BJ (cell line): ENCODE measurements at regions not wholly inside any gene's neighbourhood (a gene's known extent, or its start where the extent isn't known, plus 50 kb on each side); places are given as distances from the start of the nearest gene placed in this dataset.

Source experiments
- CTCF ChIA-PET: fragments of 350-600 bp; formaldehyde crosslinking; extraction: SDS; loops from one replicate; lab custom pipeline; 2021; ENCODE audit warnings: antibody characterized with exemption, inconsistent platforms; lab: Yijun Ruan, JAX
- POLR2A ChIA-PET: fragments of 300-600 bp; sonication (Branson Sonifier 250); formaldehyde crosslinking; extraction: SDS; loops from one replicate; lab custom pipeline; 2021; ENCODE audit warnings: antibody characterized with exemption; lab: Charles Lee
- DNase-seq: peaks from one replicate; pipeline ENCODE4 v3.0.0-alpha.2; 2011; ENCODE audit warnings: low read depth
- H3K27me3 ChIP-seq: 2 replicates; pipeline ENCODE4 v1.6.0; 2011; ENCODE audit warnings: low read length; ENCODE audit not compliant: control insufficient read depth, insufficient read depth
- H3K36me3 ChIP-seq: 2 replicates; pipeline ENCODE4 v1.5.1; 2011; ENCODE audit warnings: low read length; ENCODE audit not compliant: control insufficient read depth, insufficient read depth
- H3K4me3 ChIP-seq: 2 replicates; pipeline ENCODE4 v1.5.1; 2011; ENCODE audit warnings: low read depth, mild to moderate bottlenecking, control low read depth, low read length
- TF ChIP-seq, protein P1 (sequence below): IDR thresholded peaks from 2 replicates; pipeline ENCODE4 v1.5.1; 2011; ENCODE audit warnings: low read depth, mild to moderate bottlenecking, control low read depth, inconsistent platforms, low read length, moderate library complexity; ENCODE audit not compliant: insufficient read depth

DNA sequence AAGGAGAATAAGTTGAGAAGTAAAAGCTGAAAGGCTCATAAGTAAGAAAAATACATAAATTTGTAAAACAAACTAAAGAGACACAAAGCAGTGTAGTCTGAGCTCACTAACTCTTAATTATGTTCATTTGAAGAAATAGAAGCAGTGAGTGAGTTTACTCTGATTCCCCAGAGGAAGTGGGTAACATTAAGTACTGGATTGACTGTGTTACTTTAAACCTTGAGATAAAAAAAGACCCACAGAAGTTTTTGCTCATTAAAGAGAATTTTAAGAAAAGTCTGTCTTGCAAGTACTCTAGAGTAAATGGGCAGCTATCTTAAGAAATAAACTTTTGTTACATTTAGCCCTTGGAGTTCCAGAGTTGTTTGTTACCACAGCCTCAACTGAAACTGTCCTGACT, 2466.9 kb downstream of the PCDH7 start:
- TF ChIP-seq, protein P1, sequence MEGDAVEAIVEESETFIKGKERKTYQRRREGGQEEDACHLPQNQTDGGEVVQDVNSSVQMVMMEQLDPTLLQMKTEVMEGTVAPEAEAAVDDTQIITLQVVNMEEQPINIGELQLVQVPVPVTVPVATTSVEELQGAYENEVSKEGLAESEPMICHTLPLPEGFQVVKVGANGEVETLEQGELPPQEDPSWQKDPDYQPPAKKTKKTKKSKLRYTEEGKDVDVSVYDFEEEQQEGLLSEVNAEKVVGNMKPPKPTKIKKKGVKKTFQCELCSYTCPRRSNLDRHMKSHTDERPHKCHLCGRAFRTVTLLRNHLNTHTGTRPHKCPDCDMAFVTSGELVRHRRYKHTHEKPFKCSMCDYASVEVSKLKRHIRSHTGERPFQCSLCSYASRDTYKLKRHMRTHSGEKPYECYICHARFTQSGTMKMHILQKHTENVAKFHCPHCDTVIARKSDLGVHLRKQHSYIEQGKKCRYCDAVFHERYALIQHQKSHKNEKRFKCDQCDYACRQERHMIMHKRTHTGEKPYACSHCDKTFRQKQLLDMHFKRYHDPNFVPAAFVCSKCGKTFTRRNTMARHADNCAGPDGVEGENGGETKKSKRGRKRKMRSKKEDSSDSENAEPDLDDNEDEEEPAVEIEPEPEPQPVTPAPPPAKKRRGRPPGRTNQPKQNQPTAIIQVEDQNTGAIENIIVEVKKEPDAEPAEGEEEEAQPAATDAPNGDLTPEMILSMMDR = no peak
- POLR2A ChIA-PET = no interaction called here
- H3K4me3 ChIP-seq = no peak overlapping the region
- DNase-seq = no peak
- H3K27me3 ChIP-seq = no peaks in the 10 kb centered on the region
- CTCF ChIA-PET = no interaction called here
- H3K36me3 ChIP-seq = no peaks in the 10 kb centered on the region

- TF ChIP-seq, protein P1 = no peak
- no peaks in the 10 kb centered on the region for H3K36me3 ChIP-seq
- no peak for DNase-seq
- POLR2A ChIA-PET = no interaction called here
- H3K4me3 ChIP-seq = no peak overlapping the region
- no peaks in the 10 kb centered on the region for H3K27me3 ChIP-seq
- CTCF ChIA-PET = no interaction called here
Observed at GRCh38 chr4:33188733-33189132, 2468.6 kb downstream of the PCDH7 start.

DNA sequence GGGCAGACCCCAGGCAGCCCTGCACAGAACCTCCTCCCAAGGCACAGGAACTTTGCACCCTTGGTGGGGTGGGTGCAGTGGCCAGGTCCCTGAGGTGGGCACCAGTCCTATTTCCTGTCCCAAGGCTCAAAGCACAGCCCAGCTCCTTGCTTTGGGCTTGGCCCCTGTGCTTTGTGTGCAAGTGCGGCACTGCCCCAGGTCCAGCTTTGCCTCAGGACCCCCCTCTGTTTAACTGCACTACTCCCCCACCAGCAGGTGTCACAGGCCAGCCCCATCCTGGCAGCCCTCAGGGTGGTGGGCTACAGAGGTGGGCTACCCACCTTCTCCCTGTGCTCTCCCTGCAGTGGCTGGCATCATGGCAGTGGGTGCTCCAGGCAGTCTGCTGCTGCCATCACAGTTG, 2469.0 kb downstream of the PCDH7 start:
- CTCF ChIA-PET = no interaction called here
- TF ChIP-seq, protein P1 = no peak
- H3K27me3 ChIP-seq = no peaks in the 10 kb centered on the region
- no peaks in the 10 kb centered on the region for H3K36me3 ChIP-seq
- no peak for DNase-seq
- H3K4me3 ChIP-seq = no peak overlapping the region
- POLR2A ChIA-PET = no interaction called here

GRCh38 chr4:33193109-33193508, 2472.9 kb downstream of the PCDH7 start:
- ChIA-PET CTCF (no interaction called here), POLR2A (no interaction called here)
- no peaks in the 10 kb centered on the region for H3K27me3 ChIP-seq
- H3K36me3 ChIP-seq = no peaks in the 10 kb centered on the region
- TF ChIP-seq, protein P1 = no peak
- no peak for DNase-seq
- no peak overlapping the region for H3K4me3 ChIP-seq

DNA sequence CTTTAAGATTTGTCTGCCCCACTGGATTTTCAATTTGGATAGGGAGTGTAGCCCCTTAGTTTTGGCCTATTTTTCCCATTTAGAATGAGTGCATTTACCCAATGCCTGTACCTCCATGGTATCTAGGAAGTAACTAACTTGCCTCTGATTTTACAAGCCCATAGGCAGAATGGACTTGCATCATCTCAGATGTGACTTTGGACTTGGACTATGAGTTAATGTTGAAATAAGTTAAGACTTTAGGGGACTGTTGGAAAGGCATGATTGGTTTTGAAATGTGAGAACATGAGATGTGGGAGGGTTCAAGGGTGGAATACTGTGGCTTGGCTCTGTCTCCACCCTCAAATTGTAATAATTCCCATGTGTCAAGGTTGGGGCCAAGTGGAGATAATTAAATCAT, 2480.2 kb downstream of the PCDH7 start:
- ChIA-PET POLR2A (no interaction called here), CTCF (no interaction called here)
- no peaks in the 10 kb centered on the region for H3K36me3 ChIP-seq
- H3K4me3 ChIP-seq = no peak overlapping the region
- H3K27me3 ChIP-seq = no peaks in the 10 kb centered on the region
- TF ChIP-seq, protein P1 = no peak
- DNase-seq = no peak
